Left colon (tissue), 2 donors: ENCODE measurements at regions not wholly inside any gene's neighbourhood (a gene's known extent, or its start where the extent isn't known, plus 50 kb on each side); places are given as distances from the start of the nearest gene placed in this dataset.

Experiments
- ATAC-seq: fragments of 200-7000 bp; cut with Tn5 transposase; one replicate; pipeline ENCODE4 v1.9.1; 2020; ENCODE audit warnings: mild to moderate bottlenecking, moderate library complexity
- DNase-seq, 2 donors: peaks; one replicate each; pipeline ENCODE4 v3.0.0-alpha.2; 2020
- intact Hi-C, 2 donors: fragments of 100-400 bp; cut with DNase I in 1 of 2; cut with micrococcal nuclease in 1 of 2; formaldehyde crosslinking; loops; one replicate each; pipeline versions ENCODE4 v1.11.2 to v1.14.0; 2022; cut with DNase I, micrococcal nuclease
- donor health status: DM: no; HTN: no; CAD: no.
- donor health status: DM: yes; HTN: yes; CAD: no.

DNA sequence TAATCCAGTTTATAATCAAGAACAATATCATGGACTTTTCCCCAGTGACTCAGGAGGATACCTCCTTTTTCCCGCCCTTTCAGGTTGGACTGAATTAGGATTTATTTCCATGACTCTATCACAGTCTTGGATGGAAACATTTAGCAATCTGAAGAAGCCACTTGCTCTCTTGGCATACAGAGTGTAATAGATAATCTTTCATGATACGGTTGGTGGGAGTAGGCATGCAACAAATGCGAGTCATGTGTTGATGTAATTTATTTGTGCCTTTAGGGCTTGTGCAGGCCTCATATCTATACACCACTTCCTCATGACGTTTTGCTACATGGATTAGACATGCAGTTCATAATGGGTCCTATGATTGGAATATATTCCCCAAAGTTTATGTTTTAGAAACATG, 54.2 kb upstream of the MCTP2 start:
- DNase-seq (no peak), ATAC-seq (peak; percentile 44)
- intact Hi-C loops, result no loop called here

DNA sequence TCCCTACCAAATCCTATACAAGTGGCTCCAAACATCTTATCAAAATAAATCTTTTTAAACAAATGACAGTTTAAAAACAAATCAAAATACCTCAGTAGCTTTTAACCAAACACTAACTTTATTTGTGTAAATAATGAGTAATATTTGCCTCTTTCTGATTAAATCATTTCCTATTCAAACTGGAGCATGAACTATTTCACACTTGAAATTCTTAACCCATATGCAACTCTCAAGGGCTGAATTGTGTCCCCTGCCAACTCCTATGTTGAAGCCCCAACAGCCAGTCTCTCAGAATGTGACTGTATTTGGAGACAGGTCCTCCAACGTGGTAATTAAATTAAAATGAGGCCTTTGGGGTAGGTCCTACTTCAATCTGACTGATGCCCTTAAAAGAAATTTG, 55.9 kb upstream of the MCTP2 start:
- DNase-seq, result no peak
- no peak for ATAC-seq
- intact Hi-C loops, result no loop called here

DNA sequence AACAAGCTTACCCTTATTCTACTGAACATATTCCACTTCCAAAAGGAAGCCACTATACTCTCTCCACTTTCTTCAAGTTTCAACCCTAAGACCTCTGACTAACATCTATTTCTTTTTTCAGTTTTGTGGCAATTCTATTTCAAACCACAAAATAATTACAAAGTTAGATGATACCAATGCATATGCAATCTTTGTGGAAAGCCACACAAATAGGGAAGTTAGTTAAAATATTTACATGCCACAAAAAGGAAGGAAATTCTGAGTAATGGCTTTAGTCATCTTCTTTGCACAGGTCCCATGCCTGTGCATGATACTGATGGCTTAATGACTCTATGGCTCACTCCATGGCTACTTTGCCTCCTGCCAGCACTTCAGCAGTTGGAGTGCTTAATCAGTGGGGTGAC, 57.0 kb upstream of the MCTP2 start:
- ATAC-seq, result no peak
- intact Hi-C loops, result no loop called here
- DNase-seq, result no peak

DNA sequence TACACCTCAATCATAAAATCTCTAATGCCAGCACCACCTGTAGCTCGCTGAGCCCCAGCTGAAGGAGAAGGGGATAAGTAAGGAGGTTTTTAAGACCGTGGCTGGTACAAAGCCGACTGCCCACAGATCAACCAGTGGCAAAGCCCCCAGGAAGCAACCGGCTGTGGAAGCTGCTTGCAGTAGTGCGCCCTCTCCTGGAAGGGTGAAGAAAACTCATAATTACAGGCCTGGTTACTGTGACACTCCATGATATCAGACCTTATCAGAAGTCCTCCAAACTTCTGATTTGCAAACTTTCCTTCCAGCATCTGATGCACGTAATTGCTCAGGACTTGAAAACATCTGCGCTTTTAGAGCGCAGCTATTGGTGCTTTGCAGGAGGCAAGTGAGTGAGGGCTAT, 63.1 kb upstream of the MCTP2 start:
- DNase-seq (no peak), ATAC-seq (no peak)
- intact Hi-C loops, result loop anchor here in 1 of 2 donors (5.0 kb wide), 1 partner anchor 154 kb away; no protein-coding TSS in a partner anchor

DNA sequence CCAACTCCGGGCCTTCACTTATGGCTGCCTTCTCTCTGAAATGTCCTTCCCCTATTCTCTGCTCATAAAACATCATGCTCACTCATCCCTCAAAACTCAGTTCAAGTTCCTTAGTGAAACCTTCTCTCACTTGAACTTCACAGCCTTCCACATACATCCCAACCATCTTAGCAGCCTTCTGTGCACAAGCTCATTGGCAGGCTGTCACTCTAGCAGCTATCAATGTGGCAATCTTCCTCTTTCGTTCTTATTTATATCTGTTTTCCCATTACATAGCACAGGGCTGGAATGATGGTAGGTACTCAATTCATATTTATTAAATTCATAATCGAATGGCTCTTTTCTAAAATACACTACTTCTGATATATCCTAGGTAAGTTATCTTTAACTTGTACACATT, 66.4 kb upstream of the MCTP2 start:
- intact Hi-C loops, result loop anchor here (2.0 to 5.0 kb wide), 2 partner anchors 157 to 158 kb away; no protein-coding TSS in a partner anchor
- ATAC-seq (no peak), DNase-seq (no peak)

DNA sequence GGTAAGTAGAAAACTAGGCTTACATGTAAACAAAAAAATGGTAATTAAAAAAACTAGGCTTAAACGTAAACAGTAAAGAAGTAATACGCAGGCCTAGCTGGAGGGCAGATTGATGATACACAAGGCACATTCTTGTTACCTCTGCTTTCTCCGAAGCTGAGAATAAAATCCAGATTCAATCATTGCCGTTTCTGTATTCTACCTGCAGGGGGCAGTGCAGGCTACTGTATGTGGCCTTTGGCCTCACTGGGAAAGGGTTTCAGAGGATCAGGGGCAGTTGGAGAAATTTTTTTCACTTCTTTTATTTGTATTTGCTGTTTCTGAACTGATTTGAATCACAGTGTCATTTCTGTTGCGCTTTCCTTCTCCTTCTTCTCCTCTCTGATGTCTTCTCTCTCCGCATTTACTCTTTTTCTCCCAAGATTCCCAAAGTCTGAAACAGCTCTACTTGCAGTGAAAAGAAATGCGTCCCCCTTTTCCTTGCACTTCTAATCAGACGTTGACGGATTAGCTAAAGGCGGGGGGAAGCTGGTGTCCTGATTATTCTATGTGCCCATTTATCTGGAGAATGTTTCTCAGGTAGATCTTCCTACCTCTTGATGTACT, 67.1 kb upstream of the MCTP2 start:
- intact Hi-C loops, result loop anchor here in 1 of 2 donors (2.0 kb wide), 1 partner anchor 158 kb away; no protein-coding TSS in a partner anchor
- ATAC-seq, result peak; percentile 78
- peak in 1 of 2 donors; percentile 62 for DNase-seq

DNA sequence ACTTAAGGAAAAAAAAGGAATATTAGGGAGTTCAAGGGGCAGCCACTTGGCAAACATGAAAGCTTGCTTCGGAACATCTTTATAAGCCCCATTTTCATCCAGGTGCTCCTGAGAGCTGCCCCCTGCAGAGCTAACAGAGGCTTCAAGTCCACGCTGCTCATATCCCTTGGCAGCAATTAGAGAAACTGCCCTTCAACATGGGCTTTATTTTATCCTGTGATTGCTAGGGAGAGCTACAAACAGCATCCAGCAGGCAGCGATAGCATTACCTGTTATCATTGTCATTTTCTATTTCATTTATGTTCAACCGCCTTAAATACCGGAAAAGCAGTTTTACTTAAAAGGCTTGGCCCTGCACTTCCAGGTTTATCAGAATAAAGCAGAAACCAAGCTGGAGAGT, 68.4 kb upstream of the MCTP2 start:
- DNase-seq (no peak), ATAC-seq (no peak)
- intact Hi-C loops, result no loop called here

DNA sequence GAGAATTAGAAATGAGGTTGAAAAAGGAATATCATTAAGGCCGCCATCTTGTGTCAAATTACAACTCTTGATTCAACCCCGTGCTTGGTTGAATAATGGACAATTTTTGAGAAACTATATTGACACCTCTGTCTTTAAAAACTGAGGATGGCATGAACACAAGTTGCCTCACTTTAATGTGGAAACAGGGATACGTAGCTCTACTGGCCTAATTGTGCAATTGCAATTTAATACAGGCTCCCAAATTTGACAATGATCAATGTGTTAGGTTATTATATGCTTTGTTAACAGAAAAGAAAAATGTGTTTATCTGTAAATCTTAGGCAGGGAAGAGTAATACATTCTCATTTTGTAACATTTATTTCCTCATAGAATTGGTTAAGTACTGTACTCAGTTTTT, 77.1 kb upstream of the MCTP2 start:
- no peak for ATAC-seq

DNA sequence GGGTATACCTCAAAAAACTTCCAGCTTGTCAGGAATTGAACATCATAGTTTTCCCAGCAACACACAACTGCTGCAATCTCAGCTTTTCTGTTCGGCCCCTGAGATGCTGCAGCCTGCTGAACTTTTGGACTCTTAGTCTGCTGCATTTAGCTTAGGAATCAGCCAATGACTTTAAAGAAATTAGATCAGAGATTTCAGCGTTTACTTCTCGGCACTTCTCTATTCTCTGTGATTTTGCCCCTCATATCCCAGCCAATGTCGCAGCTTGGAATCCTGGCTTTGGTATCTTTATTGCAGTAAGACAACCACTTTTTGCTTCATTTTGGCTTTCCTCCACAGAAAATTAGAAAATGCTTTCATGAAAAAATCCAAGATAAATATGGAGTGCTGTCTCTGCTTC, 86.3 kb upstream of the MCTP2 start:
- DNase-seq, result no peak
- ATAC-seq, result no peak
- intact Hi-C loops, result no loop called here

More for the DNA sequence above, 77.1 kb upstream of the MCTP2 start:
- no peak for DNase-seq
- intact Hi-C loops, result no loop called here

DNA sequence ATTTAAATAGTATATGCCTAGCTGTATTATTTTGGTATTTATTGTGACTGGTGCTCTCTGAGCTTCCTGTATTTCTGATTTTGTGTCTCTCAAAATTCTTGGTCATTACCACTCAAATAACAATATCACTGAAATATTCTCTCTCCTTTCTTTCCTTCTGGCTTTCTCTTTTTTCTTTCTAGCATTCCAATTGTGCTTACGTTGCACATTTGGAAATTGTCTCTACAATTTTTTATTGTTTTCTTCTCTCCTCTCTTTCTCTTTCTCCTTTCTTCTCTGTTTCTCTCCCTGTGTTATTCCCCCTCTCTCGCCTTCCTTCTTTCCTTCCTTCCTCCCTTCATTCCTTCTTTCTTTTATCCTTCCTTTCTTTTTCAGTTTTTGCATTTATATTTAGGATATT, 89.6 kb upstream of the MCTP2 start:
- intact Hi-C loops, result no loop called here
- DNase-seq, result no peak
- ATAC-seq, result no peak

DNA sequence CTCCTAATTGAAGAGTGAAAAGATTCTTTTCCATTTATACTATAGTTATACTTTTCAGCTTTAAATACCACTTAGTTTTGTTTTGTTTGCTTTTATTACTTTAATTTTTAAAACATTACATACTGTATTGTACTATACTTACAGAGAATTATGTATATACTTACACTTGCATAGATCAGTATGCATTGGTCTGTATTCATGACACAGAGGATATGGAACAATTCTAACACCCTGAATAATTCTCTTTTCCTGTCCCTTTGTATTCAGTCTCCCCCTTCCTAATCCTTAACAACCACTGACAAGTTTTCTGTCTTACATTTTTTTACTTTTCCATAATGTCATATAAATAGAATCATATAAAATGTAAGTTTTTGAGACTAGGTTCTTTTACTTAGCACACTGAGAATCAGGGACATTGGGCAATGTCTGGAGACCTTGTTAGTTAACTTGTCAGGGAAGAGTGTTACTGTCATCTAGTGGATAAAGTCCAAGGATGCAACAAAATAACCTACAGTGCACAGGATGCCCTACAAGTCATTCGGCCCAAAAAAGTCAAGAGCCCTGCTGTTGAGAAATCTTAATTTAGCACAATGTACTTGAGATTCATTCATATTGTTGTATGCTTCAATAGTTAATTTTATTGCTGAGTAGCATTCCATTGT, 95.7 kb upstream of the MCTP2 start:
- no peak for DNase-seq
- intact Hi-C loops, result no loop called here
- no peak for ATAC-seq

DNA sequence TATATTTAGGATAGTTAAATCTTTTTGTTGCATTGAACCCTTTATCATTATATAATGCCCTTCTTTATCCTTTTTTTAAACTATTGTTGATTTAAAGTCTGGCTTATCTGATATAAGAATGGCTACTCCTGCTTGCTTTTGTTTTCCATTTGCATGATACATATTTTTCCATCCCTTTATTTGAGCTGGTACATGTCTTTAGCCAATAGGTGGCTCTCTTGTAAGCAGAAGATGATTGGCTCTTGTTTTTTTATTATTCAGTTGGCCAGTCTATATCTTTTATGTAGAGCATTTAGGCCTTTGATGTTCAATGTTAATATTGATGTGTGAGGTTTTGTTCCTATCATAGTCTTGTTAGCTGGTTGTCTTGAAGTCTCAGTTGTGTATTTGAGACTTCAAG, 99.5 kb upstream of the MCTP2 start:
- ATAC-seq, result no peak
- intact Hi-C loops, result no loop called here
- no peak for DNase-seq

DNA sequence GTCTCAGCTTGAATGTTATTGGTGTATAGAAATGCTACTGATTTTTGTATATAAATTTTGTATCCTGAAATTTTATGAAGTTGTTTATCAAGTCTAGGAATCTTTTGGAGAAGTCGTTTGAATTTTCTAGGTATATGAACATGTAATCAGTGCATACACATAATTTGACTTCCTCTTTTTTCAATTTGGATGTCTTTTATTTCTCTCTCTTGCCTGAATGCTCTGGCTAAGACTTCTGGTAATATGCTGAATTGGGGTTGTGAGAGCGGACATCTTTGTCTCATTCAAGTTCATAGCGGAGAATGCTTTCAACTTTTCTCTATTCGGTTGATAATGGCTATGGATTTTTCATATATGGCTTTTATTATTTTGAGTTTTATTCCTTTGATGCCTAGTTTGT, 100.9 kb upstream of the MCTP2 start:
- intact Hi-C loops, result no loop called here
- ATAC-seq (no peak), DNase-seq (no peak)

DNA sequence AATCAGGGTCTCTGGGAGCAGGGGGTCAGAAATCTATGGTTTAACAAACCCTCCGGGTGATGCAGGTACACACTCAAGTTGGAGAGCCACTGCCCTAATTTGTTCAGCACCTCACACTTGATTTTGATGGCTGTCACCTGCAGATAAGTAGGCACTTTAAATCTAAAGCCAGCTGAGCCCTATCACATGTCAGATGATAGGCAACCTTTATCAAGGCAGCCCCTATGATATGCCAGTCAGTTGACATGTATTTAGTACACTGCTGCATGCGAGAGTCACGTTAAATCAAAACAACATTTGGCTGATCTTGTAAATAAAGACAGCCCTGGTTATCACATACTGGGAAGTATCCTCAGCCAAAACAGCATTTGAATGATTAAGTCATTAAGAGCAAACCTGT, 104.4 kb upstream of the MCTP2 start:
- DNase-seq (no peak), ATAC-seq (no peak)
- intact Hi-C loops, result no loop called here

DNA sequence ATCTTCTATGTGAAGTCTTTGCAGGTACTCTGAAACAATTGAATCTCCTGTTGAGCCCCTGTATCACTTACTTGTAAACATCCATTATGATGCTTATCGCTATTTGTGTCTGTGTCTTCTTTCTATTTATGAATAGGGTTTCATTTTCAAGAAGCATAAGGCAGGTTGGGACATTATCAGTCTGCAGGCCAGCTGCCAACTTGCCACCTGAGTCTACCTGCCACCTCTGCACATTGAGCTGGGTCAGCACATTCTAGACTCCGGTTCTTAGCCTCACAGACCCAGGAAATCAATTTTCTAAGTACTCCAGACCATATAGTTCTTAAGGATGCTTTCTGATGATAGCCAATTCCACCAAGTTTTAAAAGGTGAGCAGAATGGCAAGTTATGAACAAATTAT, 105.7 kb upstream of the MCTP2 start:
- DNase-seq, result no peak
- intact Hi-C loops, result no loop called here
- no peak for ATAC-seq

DNA sequence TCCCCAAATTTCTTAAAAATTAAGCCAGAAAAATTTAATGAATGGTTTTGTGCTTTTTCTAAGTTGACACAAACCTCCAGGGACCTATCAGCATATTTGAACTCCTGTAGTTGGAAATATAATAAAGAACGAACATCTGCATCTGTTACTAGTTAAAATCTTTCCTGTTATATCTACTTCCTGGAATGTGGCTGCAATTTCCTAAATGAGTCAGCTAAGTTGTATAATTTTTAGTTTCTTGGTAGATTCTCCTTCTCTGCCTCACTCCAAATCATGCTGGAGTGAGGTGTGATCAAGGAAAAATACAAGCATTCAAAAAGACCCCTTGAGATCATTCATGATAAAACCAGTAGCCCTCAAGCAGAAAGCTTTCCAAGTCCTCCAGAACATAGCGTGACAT, 106.2 kb upstream of the MCTP2 start:
- intact Hi-C loops, result no loop called here
- DNase-seq (no peak), ATAC-seq (no peak)

DNA sequence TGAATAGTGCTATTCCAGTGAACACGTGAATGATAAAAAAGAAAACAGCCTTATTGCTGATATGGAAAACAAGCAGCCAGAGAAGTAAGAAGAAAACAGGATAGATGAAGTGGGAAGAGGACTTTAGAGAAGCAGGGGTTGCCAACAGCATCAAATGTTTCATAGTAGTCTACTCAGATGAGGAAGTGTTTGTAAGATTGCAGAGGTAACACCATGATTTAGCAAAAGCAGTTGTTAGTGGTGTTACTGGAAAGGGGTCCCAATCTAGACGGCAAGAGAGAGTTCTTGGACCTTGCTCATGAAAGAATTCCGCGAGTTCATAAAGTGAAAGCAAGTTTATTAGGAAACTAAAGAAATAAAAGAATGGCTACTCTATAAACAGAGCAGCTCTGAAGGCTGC, 108.8 kb upstream of the MCTP2 start:
- intact Hi-C loops, result no loop called here
- DNase-seq, result no peak
- ATAC-seq, result no peak

DNA sequence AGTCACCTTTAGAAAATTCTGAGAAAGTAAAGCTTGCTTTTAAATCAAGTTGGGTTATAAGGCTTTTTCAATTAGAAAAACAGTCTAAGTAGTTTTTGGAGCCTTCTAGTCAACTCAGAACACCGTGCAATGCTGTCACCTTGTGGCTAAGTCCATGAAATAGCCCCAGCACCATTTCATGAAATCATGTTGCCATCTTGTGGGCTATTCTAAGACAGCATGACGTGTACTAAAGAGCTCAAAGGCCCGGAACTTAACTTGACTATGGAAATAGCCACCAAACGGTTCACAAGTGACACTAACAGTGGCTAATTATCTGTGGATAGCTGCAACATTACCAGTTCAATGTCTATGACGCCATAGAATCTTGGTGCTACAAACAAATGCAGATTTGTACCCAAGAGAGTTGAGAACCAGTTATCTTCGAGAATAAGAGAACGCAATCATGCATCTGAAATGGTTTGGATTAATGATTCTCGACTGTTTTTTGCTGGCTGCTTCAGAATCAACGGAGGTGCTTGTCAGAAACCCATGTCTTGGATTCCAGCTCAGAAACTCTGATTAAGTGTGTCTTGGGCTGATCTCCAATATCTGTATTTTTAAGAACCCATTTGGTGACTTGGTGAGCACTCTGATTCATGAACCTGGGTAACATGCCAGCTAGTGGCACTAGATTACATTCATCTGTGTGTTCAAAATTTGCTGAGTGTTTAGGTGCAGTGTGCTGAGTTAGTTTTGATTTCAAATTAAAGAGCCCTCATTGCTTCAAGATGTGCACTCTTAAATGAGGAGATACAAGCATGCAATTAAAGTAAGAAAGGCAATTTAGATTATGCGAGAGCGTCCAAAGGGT, 111.2 kb upstream of the MCTP2 start:
- intact Hi-C loops, result loop anchor here (2.0 to 10.0 kb wide), 3 partner anchors 125 to 1089 kb away; no protein-coding TSS in a partner anchor
- ATAC-seq (peak; percentile 99), DNase-seq (peak; percentile 38 to 47)

DNA sequence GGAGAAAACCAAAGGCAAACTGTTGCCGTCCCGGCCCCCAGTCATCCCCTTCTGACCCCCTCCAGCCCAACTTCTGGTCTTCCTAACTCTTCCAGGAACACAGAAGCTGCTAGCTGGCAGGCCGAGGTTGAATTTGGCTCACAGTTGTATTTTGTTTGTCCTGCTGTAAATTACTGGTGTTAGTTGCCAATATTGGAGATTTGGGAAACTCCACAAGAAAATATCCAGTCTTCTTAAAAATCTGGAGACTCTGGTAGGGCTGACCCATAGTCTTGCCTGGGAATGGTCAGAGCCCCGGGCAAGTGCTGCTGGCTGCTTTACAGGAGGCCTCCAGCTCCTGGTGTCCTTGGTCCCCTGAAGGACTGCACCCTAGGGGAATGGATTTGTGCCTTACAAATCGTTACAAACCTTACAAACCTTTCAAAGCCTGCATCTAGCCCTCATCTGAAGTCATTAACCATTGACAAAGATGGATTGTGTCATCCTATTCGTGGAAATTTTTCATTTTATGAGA, 112.0 kb upstream of the MCTP2 start:
- intact Hi-C loops, result loop anchor here (5.0 to 10.0 kb wide), 2 partner anchors 125 to 1087 kb away; no protein-coding TSS in a partner anchor
- peak; percentile 16 for ATAC-seq
- peak in 1 of 2 donors; percentile 6 for DNase-seq
